Chondrocyte (in vitro differentiated cells): ENCODE measurements at regions not wholly inside any gene's neighbourhood (a gene's known extent, or its start where the extent isn't known, plus 50 kb on each side); places are given as distances from the start of the nearest gene placed in this dataset.

ENCODE experiments used
- DNase-seq: peaks from one replicate; pipeline ENCODE4 v3.0.0; 2021; ENCODE audit warnings: mixed read lengths, low spot score
- H3K27ac Mint-ChIP-seq: one replicate; pipeline ENCODE4 v1.8.0; 2021; ENCODE audit warnings: mild to moderate bottlenecking, moderate library complexity, mixed read lengths; ENCODE audit not compliant: unreplicated experiment
- H3K27me3 Mint-ChIP-seq: 2 replicates; pipeline ENCODE4 v1.8.0; 2021; ENCODE audit warnings: low read depth, mixed read lengths
- H3K36me3 Mint-ChIP-seq: 2 replicates; pipeline ENCODE4 v1.8.0; 2021; ENCODE audit warnings: low read depth, mixed read lengths
- H3K4me1 Mint-ChIP-seq: 2 replicates; pipeline ENCODE4 v1.8.0; 2021; ENCODE audit warnings: low read depth, mild to moderate bottlenecking, mixed read lengths
- H3K4me3 Mint-ChIP-seq: one replicate; pipeline ENCODE4 v1.8.0; 2021; ENCODE audit warnings: mild to moderate bottlenecking, moderate library complexity, mixed read lengths; ENCODE audit not compliant: unreplicated experiment
- H3K9me3 Mint-ChIP-seq: 2 replicates; pipeline ENCODE4 v1.8.0; 2021; ENCODE audit warnings: low read depth, mixed read lengths
- CTCF ChIP-seq: fragments of 200-600 bp; sonication (generic); IDR thresholded peaks from 2 replicates; pipeline ENCODE4 v1.5.0; 2021; ENCODE audit warnings: antibody characterized with exemption, mild to moderate bottlenecking, moderate library complexity

- peaks cover 14% of the 10 kb centered on the region for H3K4me1 Mint-ChIP-seq
- no peaks in the 10 kb centered on the region for H3K27me3 Mint-ChIP-seq
These were observed 55.5 kb upstream of the ZDBF2 start for GRCh38 chr2:206218796-206219499.

GRCh38 chr2:206219957-206220356 lies 54.5 kb upstream of the ZDBF2 start:
- no peak for DNase-seq
- Mint-ChIP-seq H3K4me1 (peaks cover 14% of the 10 kb centered on the region), H3K27me3 (no peaks in the 10 kb centered on the region), H3K9me3 (peaks cover 9% of the 10 kb centered on the region), H3K27ac (no peak overlapping the region), H3K4me3 (no peak overlapping the region), H3K36me3 (no peaks in the 10 kb centered on the region)
- TF ChIP-seq CTCF = no peak

More at GRCh38 chr2:206218796-206219499, 55.5 kb upstream of the ZDBF2 start:
- no peak for TF ChIP-seq CTCF
- Mint-ChIP-seq H3K4me3 (no peak overlapping the region), H3K27ac (no peak overlapping the region), H3K36me3 (no peaks in the 10 kb centered on the region), H3K9me3 (peaks cover 9% of the 10 kb centered on the region)
- no peak for DNase-seq

GRCh38 chr2:206220997-206221396 lies 53.5 kb upstream of the ZDBF2 start:
- DNase-seq = no peak
- Mint-ChIP-seq H3K36me3 (no peaks in the 10 kb centered on the region), H3K27ac (no peak overlapping the region), H3K9me3 (peaks cover 9% of the 10 kb centered on the region), H3K4me1 (peaks cover 14% of the 10 kb centered on the region), H3K4me3 (no peak overlapping the region), H3K27me3 (no peaks in the 10 kb centered on the region)
- no peak for TF ChIP-seq CTCF
